ENCODE measurements at regions not wholly inside any gene's neighbourhood (a gene's known extent, or its start where the extent isn't known, plus 50 kb on each side); places are given as distances from the start of the nearest gene placed in this dataset.

DNA sequence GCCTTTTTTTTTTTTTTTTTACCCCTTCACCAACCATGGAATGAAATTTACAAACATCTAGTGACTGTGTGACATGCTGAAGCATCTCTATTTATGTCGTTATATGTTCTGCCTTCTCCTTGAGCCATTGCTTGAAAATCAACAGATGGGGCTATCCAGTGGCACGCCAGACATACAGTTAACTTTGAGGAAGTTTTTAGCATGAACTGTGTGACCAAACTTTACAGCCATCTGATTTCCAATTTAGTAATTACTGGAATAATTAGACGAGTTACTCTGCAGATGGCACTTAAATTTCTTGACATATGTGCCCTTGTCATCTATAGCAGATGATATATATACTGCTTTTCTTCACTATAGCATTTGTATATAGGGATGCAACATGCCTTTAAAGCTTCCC is 192.1 kb downstream of the SNAPC1 start:
- no peak for DNase-seq
- H3K27ac Mint-ChIP-seq: no peak overlapping the region
- ATAC-seq: no peak

DNA sequence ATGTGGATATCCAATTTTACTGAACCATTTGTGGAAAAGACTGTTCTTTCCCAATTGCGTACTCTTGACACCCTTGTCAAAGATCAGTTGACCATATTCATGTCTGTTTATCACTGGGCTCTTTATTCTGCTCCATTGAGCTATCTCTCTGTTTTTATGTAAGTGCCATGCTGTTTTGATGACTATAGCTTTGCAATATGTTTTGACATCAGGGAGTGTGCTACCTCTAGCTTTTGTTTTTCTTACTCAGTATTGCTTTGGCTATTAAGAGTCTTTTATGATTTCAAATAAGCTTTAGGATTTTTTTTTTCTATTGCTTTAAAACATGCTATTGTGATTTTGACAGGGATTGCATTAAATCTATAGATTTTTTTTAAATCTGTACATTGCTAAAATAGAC is 194.3 kb downstream of the SNAPC1 start:
- DNase-seq (no peak), ATAC-seq (no peak)
- H3K27ac Mint-ChIP-seq: no peak overlapping the region
- H3K4me1 Mint-ChIP-seq: no peaks in the 10 kb centered on the region
- H3K4me3 Mint-ChIP-seq: no peak overlapping the region
- peaks cover 0 to 9% of the 10 kb centered on the region in 2 donors for H3K9me3 Mint-ChIP-seq
- H3K27me3 Mint-ChIP-seq: peaks cover 40% of the 10 kb centered on the region

More for the DNA sequence above, 192.1 kb downstream of the SNAPC1 start:
- Mint-ChIP-seq H3K4me1 (no peaks in the 10 kb centered on the region), H3K4me3 (no peak overlapping the region), H3K9me3 (peaks cover 0 to 9% of the 10 kb centered on the region in 2 donors), H3K27me3 (peaks cover 27% of the 10 kb centered on the region)

DNA sequence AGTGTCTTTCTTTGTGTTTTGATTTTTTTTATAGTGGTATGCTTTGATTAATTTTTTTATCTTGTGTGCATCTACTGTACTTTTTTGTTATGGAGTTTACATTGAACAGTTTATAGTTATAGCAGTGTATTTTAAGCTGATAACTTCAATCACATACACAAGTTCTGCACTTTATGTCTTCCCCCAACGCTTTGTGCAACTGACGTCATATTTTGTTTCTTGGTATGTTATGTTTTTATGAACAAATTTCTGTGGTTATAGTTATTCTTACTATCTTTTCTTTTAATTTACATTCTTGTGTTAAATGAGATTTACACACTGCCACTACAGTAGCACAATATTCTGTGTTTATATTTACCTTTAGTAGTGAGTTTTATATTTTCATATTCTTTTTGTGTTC is 197.1 kb downstream of the SNAPC1 start:
- peaks cover 35% of the 10 kb centered on the region for H3K27me3 Mint-ChIP-seq
- DNase-seq: no peak

DNA sequence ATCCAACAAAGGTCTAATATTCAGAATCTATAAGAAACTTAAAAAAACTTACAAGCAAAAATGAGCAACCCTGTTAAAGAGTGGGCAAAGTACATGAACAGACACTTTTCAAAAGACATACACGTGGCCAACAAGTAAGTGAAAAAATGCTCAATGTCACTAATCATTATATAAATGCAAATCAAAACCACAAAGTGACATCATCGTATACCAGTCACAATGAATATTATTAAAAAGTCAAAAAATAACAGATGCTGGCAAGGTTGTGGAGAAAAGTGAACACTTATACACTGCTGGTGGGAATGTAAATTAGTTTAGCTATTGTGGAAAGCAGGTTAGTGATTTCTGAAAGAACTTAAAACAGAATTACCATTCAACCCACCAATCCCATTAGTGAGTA is 199.1 kb downstream of the SNAPC1 start:
- no peak overlapping the region for H3K4me3 Mint-ChIP-seq
- ATAC-seq (no peak), DNase-seq (no peak)
- H3K27ac Mint-ChIP-seq: no peak overlapping the region
- peaks cover 0 to 3% of the 10 kb centered on the region in 2 donors for H3K9me3 Mint-ChIP-seq
- H3K4me1 Mint-ChIP-seq: no peaks in the 10 kb centered on the region
- H3K27me3 Mint-ChIP-seq: peaks cover 43% of the 10 kb centered on the region

More for the DNA sequence above, 197.1 kb downstream of the SNAPC1 start:
- no peak overlapping the region for H3K27ac Mint-ChIP-seq
- H3K4me1 Mint-ChIP-seq: no peaks in the 10 kb centered on the region
- peaks cover 0 to 9% of the 10 kb centered on the region in 2 donors for H3K9me3 Mint-ChIP-seq
- no peak for ATAC-seq
- H3K4me3 Mint-ChIP-seq: no peak overlapping the region

DNA sequence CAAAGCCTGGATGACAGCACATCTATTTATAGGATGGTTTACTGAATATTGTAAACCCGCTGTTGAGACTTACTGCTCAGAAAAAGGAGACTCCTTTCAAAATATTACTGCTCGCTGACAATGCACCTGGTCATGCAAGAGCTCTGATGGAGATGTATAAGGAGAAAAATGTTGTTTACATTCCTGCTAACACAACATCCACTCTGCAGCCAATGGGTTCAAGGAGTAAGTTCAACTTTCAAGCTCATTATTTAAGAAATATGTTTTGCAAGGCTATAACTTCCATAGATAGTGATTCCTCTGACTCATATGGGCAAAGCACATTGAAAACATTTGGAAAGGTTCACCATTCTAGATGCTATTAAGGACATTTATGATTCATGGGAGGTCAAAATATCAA is 201.7 kb downstream of the SNAPC1 start:
- DNase-seq: no peak
- Mint-ChIP-seq H3K27me3 (peaks cover 42% of the 10 kb centered on the region), H3K4me3 (no peak overlapping the region), H3K4me1 (no peaks in the 10 kb centered on the region), H3K9me3 (no peaks in the 10 kb centered on the region), H3K27ac (no peak overlapping the region)
- ATAC-seq: no peak

DNA sequence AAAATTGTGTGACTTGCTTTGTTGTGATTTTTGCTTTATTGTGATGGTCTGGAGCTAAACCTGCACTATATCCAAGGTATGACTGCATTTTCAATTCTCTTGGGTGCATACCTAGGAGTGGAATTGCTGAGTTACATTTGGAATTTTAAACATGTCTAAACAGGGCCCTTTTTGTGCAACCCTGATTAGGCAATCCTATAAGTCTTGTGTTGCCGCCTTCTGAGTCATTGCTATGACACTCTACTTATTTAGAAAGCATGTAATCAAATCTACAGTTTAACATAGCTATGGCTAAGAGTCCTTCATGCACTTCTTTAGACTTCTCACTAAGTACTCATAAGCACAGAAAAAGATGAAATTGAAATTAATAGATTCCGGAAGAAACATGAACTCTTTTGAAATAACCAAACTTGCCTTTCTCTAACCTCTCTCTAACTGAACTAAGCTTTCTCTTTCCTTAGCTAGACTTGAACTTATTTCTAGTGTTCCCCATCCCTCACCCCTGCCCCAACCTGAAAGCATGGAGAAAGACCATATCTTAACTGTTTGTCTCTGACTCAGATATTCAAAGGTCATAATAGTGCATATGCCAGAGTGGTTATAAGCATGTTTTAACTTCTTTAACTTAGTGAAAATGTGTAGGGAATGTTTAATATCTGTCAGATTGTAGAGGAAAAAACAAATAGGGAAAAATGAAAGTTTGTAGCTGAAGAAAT is 203.0 kb downstream of the SNAPC1 start:
- Mint-ChIP-seq H3K9me3 (no peaks in the 10 kb centered on the region), H3K27me3 (peaks cover 44% of the 10 kb centered on the region), H3K4me3 (no peak overlapping the region), H3K27ac (no peak overlapping the region), H3K4me1 (no peaks in the 10 kb centered on the region)
- ATAC-seq (no peak), DNase-seq (no peak)

DNA sequence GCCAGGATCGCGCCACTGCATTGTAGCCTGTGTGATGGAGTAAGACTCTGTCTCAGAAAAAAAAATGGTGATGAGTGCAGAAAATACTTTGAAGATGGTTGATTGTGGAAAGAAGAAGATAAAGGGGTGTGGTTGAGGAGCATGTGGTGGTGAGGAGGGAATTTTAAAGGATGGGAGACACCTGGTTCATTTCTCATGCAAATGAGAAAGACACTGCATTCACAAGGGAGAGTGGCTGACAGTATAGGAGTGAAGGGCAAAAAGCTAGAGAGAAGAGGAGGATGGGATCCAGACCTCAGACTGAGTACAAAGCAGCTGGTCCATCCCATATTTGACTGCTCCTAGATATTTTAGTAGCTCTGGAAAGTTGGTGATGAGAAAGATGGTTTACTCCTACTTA is 206.0 kb downstream of the SNAPC1 start:
- no peaks in the 10 kb centered on the region for H3K9me3 Mint-ChIP-seq

DNA sequence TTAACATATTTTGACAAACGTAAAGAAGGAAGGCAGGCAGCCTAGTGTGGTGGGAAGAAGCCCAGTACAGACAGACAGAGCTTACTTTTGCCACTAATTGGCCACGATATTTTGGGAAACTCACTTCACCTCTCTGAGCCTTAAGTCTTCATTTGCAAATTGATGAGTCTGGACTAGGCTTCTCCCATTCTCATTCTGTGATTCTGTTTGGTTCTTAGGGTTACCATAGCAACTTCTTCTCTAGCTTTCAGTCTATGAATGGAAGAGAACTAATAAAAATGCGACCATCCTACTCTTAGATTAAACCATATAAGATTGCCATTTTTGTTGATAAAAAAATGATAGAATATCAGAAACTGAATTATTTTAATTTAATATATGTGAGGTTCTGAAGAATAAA is 210.5 kb downstream of the SNAPC1 start:
- DNase-seq (no peak), ATAC-seq (no peak)
- no peak overlapping the region for H3K27ac Mint-ChIP-seq
- peaks cover 21% of the 10 kb centered on the region for H3K27me3 Mint-ChIP-seq
- H3K4me3 Mint-ChIP-seq: no peak overlapping the region
- H3K9me3 Mint-ChIP-seq: peaks cover 4 to 28% of the 10 kb centered on the region in 2 donors
- no peaks in the 10 kb centered on the region for H3K4me1 Mint-ChIP-seq

More for the DNA sequence above, 206.0 kb downstream of the SNAPC1 start:
- ATAC-seq: no peak
- peaks cover 28% of the 10 kb centered on the region for H3K27me3 Mint-ChIP-seq
- DNase-seq: no peak
- no peak overlapping the region for H3K27ac Mint-ChIP-seq
- no peaks in the 10 kb centered on the region for H3K4me1 Mint-ChIP-seq
- H3K4me3 Mint-ChIP-seq: no peak overlapping the region

DNA sequence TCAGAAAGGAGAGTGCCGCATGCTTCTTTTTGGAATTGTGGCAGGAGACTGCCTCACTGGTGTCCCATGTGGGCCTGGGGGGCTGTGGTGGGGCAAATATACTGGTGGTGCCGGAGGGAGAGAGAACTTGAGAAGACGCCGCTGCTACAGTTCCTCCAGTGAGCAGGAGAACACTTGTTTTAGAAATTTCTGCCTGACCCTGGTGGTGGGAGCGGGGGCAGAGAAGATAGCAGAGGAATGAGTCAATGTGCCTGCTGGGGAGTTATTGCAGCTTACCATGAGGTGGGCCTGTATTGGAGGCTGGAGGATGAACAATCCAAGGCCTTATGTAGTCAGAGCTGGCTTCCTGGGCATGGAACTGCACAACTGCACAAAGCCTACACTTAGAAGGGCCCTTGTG is 211.8 kb downstream of the SNAPC1 start:
- ATAC-seq (no peak), DNase-seq (no peak)
- Mint-ChIP-seq H3K4me3 (no peak overlapping the region), H3K9me3 (peaks cover 4 to 28% of the 10 kb centered on the region in 2 donors), H3K27ac (no peak overlapping the region), H3K4me1 (no peaks in the 10 kb centered on the region), H3K27me3 (peaks cover 17% of the 10 kb centered on the region)

DNA sequence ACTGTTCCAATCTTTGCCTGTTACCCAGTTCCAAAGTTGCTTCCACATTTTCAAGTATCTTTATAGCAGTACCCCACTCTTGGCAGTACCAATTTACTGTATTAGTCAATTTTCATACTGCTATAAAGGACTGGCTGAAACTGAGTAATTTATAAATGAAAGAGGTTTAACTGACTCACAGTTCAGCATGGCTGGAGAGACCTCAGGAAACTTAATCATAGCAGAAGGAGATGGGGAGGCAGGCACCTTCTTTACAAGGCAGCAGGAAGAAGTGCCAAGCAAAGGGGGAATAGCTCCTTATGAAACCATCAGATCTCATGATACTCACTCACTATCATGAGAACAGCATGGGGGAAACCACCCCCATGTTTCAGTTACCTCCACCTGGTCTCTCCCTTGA is 215.0 kb downstream of the SNAPC1 start:
- ATAC-seq (no peak), DNase-seq (no peak)
- Mint-ChIP-seq H3K4me3 (no peak overlapping the region), H3K27me3 (peaks cover 16% of the 10 kb centered on the region), H3K27ac (no peak overlapping the region), H3K4me1 (no peaks in the 10 kb centered on the region), H3K9me3 (peaks cover 4 to 28% of the 10 kb centered on the region in 2 donors)

DNA sequence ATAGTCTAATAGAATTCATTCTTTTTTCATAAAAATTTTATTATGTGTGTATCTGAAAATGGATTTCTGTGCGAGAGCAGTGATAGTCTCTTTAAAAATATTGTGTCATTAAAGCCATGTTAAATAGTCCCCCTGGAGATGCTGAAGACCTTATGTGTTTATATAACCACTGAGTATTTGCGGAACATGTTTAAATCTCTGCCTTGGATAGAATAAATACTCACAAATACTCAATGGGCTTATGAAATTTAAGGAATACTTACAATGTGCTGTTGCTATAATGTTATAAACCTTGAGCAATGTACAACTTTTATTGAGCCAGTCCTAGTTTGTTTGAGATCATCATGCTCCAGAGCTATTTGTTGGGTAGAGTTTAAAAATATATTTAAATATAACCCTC is 226.0 kb downstream of the SNAPC1 start:
- Mint-ChIP-seq H3K4me3 (no peak overlapping the region), H3K9me3 (no peaks in the 10 kb centered on the region), H3K27me3 (peaks cover 6% of the 10 kb centered on the region), H3K27ac (no peak overlapping the region), H3K4me1 (no peaks in the 10 kb centered on the region)
- ATAC-seq: no peak
- no peak for DNase-seq

DNA sequence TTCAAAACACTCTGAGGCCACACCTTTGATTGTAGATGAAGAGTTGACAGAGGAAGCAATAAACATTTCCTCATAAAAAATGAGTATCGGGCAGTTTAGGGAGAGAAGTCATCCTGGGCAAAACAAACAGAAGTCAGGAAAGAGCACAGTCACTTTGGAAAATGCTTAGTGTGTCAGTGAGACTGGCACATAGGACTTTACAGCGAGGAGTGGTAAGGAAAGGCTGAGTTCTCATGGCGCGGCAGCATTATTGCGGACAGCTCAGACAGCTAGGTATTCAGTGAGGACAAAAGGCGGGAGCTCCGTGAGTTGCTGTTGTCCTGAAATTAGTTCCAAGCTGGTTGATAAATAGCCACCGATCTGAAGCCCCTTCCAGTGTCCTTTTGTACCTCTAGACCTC is 229.9 kb downstream of the SNAPC1 start:
- no peaks in the 10 kb centered on the region for H3K4me1 Mint-ChIP-seq
- no peaks in the 10 kb centered on the region for H3K9me3 Mint-ChIP-seq
- no peak for DNase-seq
- ATAC-seq: no peak
- no peak overlapping the region for H3K4me3 Mint-ChIP-seq
- H3K27me3 Mint-ChIP-seq: peaks cover 6% of the 10 kb centered on the region
- no peak overlapping the region for H3K27ac Mint-ChIP-seq

DNA sequence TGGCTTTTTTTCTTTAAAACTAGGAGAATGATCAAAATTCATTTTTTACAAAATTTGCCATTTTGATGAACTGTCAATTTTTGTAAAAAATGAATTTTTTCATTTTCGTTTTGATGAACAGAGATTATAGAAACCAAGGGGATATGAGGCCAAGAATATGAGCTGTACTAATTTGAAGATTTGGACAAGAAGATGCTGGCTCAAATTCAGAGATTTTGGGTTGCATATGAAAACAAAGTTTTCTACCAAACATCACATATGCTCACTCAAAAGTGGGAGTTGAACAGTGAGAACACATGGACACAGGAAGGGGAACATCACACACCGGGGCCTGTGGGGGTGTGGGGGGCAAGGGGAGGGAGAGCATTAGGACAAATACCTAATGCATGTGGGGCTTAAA is 230.7 kb downstream of the SNAPC1 start:
- Mint-ChIP-seq H3K4me3 (no peak overlapping the region), H3K27me3 (peaks cover 6% of the 10 kb centered on the region), H3K27ac (no peak overlapping the region), H3K4me1 (no peaks in the 10 kb centered on the region), H3K9me3 (no peaks in the 10 kb centered on the region)
- ATAC-seq (no peak), DNase-seq (no peak)

DNA sequence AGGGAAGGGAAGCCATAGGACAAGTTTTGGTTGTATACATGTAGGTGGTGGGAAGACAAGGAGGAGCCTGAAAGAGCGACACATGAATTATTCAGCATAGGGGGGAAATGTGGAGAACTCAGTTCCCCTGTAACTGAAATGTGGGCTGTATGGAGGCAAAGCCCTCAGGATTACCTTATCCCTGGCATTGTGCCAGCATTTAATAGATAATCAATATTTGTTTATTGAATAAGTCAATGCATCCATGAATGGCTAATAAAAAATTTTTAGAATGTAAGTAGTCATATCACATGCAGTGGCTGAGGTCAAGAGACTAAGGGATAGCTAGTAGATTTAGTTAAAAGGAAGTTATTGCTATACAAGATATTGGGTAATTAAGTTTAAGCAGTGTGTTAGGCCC is 232.4 kb downstream of the SNAPC1 start:
- Mint-ChIP-seq H3K9me3 (no peaks in the 10 kb centered on the region), H3K27me3 (peaks cover 6% of the 10 kb centered on the region), H3K4me3 (no peak overlapping the region), H3K4me1 (no peaks in the 10 kb centered on the region), H3K27ac (no peak overlapping the region)
- ATAC-seq (no peak), DNase-seq (no peak)

DNA sequence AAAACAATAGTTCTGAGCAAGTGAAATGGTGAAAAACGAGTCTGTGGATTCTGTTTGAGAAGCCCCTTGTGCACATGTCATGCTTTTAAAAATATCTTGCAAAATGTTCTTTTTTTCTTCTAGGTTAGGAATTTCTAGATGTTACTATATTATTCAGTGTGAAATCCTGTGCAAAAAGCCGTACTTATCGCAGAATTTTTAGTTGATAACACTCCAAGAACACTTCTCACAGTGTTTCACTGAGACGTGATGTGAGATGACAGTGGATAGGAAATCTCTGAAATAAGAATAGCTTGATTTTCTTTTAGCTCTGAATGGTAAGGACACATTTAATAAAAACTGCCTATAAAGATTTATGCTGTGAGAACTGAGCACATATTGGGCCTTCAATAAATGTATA is 234.5 kb downstream of the SNAPC1 start:
- H3K27ac Mint-ChIP-seq: no peak overlapping the region
- no peaks in the 10 kb centered on the region for H3K4me1 Mint-ChIP-seq
- peaks cover 10% of the 10 kb centered on the region for H3K27me3 Mint-ChIP-seq
- DNase-seq: no peak
- no peak for ATAC-seq
- peaks cover 2 to 5% of the 10 kb centered on the region in 2 donors for H3K9me3 Mint-ChIP-seq
- no peak overlapping the region for H3K4me3 Mint-ChIP-seq

DNA sequence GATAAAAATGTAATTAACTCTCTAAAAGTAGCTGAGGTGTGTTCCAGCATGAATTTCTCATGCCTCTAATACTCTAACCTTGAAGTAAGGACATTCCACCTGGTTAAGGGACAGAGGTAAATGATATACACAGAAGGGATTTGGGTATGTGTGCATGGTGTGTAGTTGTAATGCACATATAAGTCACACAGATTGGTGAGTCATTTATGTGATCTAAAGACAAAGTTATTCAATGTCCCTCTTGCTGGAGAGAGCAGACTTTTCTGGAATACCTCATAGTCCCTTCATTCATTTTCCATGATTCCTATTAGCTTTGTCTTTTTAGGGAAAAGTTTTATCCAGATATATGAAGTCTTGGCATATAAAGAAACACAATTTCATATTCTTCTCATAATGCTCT is 234.9 kb downstream of the SNAPC1 start:
- Mint-ChIP-seq H3K27me3 (peaks cover 10% of the 10 kb centered on the region), H3K9me3 (peaks cover 6 to 9% of the 10 kb centered on the region in 2 donors), H3K4me3 (no peak overlapping the region), H3K4me1 (peaks cover 2% of the 10 kb centered on the region), H3K27ac (no peak overlapping the region)
- ATAC-seq (no peak), DNase-seq (no peak)

DNA sequence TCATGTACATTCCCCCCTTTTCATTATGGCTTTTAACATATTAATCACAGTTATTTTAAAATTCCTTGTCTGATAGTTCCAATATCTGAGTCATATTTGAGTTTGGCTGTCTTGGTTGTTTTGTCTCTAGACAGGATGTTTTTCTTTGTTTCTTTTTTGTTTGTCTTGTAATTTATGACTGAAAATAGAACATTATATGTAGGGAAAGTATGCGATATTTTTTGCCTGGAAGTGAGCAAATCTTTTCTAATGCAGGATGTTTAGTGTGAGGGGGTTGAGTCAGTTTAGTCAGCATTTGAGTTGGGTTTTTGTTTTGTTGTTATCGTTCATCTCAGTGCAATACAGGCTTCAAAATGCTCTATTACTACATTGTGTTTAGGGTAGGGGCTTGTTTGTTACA is 239.7 kb downstream of the SNAPC1 start:
- H3K4me3 Mint-ChIP-seq: no peak overlapping the region
- peaks cover 27% of the 10 kb centered on the region for H3K27me3 Mint-ChIP-seq
- peaks cover 8% of the 10 kb centered on the region for H3K4me1 Mint-ChIP-seq
- peaks cover 26 to 30% of the 10 kb centered on the region in 2 donors for H3K9me3 Mint-ChIP-seq
- DNase-seq: no peak
- no peak overlapping the region for H3K27ac Mint-ChIP-seq
- ATAC-seq: no peak
